GM18511 (cell line): ENCODE measurements at regions not wholly inside any gene's neighbourhood (a gene's known extent, or its start where the extent isn't known, plus 50 kb on each side); places are given as distances from the start of the nearest gene placed in this dataset.

Experiments used
- ATAC-seq: cut with Tn5 transposase; IDR thresholded peaks from one replicate; pipeline ENCODE4 v1.9.1; 2021; ENCODE audit warnings: mild to moderate bottlenecking, moderate library complexity; ENCODE audit not compliant: unreplicated experiment

DNA sequence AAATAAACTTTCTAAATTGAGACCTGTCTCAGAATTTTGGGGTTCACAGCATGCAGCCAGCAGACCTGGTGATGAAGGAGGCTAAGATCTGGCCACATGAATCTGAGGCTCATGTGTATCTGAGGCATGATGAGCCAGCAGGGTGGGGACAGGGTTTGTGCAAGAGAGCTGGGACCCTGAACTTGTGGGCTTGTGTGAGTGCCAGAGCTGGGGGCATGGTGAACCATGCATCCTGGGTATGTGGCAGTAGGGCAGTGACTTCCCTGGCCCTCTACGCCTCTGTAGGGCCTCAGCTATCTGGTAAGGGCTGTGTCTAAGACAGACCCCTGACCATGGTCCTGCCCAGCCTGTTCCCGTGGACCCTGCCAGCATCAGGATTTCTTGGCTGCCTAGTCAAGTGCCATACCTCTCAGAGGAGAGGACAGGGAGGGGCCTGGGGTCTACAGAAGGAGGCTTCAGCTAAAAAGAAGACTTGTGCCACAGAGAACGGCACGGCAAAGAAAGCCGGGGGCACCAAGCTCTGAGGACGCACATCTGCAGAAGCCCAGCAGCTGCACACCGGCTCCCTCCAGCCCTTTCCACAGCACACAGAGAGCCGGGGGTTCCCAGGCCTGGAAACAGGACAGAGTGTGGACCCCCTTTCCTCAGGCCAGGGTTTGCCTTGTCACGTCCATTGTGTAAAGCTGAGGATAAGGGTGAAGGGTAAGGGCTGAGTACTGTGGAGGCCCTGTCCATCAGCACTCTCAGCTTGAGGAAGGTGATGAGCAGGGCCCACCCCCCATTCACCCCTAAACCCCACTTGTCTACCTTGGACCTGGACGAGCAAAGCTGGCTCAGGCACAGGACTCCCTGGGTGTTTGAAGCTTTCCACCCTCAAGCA, 130.1 kb downstream of the MRPL36 start:
- no peak for ATAC-seq

DNA sequence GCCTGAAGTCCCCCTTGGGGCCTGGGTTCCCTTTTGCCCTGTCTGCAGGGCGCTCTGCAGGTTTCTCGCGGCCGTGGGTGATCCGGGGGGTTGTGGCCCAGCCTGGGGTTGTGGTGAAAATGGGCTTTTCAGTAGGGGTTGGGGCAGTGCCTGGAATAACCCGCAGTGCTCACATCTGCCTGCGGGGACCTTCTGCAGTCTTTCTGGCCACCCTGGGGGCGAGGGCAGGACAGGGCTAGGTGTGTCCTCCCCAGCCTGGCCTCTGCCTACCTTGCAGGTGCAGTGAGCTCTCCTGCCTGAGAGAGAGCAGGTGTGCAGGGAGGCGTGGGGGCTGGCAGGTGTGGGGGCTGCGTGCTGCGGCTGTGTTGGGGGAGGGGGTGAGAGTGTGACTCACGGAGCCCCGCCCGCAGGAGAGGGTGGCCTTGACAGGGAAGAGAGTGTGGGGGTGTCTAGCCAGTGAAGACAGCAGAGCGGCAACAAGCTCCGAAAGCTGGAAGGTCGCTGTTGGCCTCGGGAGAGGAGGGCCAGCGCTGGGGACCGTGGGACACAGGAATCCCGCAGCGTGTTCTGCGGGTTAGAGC, 131.4 kb downstream of the MRPL36 start:
- no peak for ATAC-seq

DNA sequence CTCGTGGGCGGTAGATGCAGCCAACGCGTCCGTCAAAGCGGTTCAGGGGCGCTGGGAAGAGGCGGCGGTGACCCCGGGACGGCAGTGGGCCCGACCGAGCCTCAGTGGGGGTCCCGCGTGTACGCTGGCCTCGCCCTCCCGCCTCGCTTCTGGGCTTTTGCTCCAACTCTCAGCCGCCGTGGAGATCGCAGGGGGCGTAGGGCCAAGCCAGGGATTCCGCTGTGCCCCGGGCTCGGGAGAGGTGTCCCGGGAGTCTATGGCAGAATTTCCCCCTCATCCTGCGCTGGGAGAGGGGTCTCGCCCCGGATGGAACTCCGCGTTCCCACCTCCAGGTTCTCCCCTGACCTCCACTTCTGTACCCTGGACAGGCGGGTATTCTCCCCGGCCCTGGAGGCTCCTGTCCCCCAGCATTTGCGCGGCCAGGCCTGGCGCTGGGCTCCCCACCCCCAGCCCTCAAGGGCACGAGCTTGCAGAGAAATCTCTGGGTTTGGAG, 131.9 kb downstream of the MRPL36 start:
- ATAC-seq = no peak

DNA sequence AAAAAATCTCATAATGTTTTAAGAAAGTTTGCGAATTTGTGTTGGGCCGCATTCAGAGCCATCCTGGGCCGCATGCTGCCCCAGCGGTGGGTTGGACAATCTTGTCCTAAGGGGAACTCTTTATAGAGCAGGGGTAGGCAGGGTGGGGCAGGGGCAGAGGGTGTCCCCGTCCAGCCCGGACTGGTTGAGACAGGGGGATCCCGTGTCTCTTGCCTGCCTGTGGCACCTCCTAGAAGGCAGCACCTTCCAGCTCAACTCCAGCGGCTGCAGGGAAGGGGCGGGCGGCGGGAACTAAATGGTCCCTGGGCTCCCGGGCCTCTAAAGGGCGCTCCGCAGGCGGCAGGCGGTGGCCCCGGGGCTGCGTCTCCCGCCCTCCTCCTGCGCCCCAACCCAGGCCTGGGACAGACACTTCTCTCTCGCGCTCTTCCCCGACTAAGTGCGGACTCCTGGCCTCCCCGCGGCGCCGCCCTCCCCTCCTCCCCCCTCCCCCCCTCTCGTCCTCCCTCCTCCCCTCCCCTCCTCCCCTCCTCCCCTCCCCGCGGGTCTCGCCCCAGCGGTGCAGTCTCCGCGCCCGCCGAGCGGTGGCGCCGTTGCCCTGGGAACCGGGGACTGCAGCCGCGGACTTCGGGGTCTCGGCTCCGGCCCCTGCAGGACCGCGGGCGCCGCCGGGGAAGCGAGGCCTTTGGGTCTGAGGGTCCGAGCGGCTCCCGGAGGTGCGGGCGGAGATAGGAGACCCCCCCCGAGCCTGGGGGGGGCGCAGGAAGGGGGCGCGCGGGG, 132.6 kb downstream of the MRPL36 start:
- no peak for ATAC-seq

DNA sequence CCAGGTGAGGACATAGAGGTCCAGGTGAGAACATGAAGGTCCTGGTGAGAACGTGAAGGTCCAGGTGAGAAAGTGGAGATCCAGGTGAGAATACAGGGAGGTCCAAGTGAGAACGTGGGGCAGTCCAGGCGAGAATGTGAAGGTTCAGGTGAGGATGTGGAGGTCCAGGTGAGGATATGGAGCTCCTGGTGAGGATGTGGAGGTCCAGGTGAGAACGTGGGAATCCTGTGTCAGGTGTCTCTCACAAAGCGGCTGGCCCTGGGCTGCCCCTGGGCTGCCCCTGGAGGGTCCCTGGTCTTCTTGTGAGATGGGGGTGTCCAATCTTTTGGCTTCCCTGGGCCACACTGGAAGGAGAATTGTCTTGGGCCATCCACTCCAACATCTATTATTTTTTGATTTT, 133.4 kb downstream of the MRPL36 start:
- ATAC-seq = no peak

DNA sequence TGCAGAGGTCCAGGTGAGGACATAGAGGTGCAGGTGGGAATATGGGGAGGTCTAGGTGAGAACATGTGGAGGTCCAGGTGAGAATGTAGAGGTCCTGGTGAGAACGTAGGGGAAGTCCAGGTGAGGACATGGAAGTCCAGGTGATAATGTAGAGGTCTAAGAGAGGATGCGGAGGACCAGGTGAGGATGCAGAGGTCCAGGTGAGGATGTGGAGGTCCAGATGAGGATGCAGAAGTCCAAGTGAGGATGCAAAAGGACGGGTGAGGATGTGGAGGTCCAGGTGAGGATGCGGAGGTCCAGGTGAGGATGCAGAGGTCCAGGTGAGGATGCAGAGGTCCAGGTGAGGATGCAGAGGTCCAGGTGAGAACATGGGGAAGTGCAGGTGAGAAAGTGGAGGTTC, 133.8 kb downstream of the MRPL36 start:
- ATAC-seq = no peak

DNA sequence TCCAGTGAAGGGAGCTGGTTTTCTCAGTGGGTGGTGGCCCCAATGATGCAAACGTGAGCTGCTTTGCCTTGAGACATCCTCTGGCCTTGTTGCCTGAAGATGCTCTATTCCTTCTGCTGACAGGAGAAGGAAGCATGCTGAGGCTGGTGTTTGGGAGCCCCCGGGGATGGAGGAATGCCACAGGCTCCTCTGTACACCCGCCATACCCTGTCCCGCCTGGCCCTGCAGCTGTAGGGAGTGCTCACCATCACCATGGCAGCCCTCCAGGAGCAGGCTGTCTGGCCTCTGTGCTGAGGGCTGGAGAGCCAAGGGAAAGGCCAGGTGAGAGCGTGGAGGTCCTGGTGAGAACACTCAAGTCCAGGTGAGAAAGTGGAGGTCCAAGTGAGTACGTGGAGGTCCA, 134.4 kb downstream of the MRPL36 start:
- ATAC-seq = no peak

DNA sequence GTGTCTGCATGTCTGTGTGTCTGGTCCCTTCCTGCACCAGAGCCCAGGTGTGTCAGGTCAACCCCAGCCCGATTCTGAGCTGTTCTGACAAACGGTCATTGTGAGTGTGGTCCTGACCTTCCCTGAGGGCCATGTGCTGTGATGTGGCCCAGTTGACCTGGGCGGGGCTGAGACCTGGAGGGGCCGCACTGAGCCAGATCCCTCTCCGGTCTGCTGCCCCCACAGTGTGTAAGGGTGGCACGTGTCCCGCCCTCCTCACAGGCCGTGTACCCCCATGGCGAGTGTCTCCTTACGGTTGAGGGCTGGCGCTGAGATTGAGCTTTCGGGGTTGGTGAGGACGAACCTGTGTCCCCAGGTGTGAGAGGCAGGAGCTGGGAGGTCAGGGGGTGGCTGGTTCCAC, 136.5 kb downstream of the MRPL36 start:
- ATAC-seq = no peak

DNA sequence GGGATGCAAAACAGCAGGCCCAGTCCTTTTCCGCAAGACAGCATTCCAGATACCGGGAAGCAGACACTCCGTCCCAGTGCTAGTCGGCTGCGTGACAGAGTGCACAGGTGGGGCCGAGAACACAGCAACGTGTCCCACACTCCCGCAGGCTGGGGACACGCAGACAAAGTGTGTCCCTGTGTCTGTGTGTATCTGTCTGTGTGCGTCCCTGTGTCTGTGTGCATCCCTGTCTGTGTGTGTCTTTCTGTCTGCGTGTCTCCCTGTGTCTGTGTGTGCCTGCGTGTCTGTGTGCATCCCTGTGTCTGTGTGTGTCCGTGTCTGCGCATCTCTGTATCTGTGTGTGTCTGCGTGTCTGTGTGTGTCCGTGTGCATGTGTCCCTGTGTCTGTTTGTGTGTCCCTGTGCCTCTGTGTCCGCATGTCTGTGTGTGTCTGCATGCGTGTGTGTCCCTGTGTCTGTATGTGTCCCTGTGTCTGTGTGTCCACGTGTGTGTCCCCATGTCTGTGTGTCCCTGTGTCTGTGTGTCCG, 137.0 kb downstream of the MRPL36 start:
- ATAC-seq = no peak

DNA sequence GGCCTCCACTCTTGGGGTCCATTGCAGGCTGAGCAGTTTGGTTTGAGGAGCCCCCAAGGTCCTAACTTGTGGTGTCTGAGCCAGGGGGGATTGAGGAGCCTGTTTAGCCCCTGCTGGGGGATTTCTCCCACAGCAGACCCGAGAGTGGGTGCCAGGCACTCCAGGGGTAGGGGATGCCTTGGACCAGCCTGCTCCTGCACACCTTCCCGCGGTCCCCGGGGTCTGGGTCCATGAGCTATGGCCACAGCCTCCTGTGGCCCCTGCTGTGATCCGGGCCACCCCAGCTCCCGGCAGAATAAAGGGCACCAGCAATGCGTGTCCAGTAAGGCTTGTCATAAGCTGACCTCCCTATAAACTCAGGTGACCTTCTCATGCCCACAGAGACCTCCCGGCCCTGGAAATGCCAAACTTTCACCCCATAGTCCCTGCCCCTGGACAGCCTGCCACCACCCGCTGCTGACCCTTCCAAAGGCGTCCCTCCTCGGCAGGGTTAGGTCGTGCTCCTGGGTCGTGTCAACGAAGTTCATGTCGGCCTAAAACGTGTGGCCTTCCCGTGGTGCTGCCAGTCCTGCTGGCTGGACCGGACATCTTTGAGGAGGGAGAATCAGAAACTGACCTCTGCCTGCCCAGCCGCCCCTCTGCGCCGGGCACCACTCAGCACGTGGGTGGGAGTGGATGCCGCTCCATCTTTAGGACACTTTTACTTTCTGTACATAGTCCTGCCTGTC, 137.6 kb downstream of the MRPL36 start:
- ATAC-seq = no peak

DNA sequence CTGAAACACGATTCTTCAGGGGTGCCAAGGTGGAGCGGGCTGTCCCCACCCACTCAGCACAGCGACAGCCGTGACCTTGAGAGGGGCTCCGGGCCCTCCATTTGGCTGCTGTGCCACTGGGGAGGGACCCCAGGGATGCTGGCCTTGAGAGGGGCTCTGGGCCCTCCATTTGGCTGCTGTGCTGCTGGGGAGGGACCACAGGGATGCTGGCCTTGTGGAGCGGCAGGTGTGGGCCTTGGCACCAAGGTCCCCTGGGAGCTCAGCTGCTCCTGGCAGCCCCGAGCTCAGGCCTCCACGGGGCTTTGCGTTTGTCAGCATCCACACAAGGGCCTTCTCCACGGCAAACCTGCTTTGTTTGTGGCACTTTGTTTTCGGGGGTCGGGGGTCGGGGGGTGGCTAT, 137.6 kb upstream of the LPCAT1 start:
- no peak for ATAC-seq

DNA sequence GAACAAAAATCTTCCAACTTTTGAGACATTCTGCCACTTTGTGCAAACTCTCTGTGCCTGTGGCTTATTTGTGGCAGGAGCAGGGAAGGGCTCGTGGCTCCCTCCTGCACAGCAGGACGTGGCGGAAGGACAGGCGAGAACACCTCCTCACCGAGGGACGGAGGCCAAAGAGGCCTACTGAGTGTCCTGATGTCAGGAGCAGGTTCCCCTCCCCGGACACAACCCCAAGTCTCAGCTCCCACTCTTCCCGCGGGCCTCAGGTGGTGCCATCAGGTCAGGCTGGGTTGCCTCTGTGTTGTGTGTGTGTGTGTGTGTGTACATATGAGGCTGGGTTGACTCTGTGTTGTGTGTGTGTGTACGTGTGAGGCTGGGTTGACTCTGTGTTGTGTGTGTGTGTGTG, 136.8 kb upstream of the LPCAT1 start:
- no peak for ATAC-seq

DNA sequence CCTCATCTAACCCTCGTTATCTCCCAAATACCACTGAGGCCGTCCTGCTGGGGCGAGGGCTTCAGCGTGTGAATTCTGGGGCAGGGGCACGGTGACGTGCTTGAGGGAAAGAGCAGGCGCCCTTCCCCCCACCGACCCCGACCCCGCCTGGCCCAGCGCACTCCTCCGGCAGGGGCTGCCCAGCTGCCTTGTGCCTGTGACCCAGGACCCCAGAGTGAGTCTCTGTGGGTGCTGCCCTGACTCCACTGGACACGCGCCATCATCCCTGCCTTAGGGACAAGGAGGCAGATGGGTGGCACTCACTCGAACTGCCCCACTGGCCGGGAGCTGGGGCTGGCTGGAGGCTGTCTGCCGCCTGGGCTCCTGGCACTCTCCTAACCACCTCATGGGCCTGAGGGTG, 136.2 kb upstream of the LPCAT1 start:
- ATAC-seq = no peak

DNA sequence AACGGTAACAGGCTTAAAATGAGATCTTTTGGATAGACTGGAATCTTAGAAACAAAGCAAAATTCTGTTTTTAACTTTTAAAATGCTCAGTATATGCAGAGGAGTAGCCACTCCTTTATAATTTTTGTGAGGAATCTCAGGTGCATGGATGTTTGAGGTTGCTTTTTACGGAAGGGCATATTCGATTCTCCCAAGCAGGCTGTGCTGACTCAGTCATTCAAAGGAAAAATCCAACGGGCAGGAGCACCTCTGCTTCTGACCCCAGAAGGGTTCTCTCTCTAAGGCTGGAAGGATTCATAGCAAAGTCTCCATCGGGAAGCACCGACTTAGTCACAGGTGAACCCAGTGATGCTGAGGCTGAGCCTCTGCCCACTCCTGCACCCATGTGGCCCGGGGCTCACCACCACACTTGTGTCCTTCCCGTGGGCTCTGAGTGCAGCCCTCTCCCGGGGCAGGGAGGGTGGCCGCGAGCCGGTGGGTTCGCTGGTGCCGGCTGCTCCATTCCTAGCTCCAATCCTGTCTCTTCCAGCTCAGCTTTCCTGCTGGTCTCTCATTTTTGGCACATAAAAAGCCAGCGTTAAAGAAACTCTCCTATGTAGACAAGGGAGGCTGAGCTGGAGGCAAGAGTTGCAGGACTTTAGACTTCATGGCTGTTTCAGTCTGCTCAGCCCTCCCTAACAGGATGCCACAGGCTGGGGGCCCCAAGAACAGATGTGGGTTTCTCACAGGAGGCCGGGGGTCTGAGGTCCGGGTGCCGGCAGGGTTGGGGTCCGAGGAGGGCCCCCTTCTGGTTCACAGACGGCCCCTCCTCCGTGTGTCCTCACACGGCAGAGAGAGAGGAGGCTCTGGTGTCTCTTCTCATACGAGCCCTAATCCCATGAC, 135.6 kb upstream of the LPCAT1 start:
- no peak for ATAC-seq

DNA sequence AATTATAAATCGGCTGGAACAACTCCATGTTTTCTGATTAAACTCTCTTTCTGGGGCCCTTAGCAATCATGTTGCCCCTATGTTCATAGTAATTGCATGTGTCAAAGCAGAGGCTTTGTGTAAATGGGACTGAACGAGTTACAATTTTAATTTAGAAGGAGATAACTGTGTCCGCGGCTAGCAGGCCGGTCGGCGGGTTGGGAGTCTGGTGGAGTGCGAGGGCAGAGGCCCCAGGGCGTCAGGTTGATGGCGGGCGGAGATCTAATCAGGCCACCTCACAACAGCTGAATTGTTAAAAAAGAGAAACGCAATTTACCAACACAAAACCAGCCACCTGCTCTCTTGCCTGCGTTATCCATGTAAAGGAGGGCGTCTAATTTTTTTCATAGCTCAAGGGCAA, 134.9 kb upstream of the LPCAT1 start:
- no peak for ATAC-seq

DNA sequence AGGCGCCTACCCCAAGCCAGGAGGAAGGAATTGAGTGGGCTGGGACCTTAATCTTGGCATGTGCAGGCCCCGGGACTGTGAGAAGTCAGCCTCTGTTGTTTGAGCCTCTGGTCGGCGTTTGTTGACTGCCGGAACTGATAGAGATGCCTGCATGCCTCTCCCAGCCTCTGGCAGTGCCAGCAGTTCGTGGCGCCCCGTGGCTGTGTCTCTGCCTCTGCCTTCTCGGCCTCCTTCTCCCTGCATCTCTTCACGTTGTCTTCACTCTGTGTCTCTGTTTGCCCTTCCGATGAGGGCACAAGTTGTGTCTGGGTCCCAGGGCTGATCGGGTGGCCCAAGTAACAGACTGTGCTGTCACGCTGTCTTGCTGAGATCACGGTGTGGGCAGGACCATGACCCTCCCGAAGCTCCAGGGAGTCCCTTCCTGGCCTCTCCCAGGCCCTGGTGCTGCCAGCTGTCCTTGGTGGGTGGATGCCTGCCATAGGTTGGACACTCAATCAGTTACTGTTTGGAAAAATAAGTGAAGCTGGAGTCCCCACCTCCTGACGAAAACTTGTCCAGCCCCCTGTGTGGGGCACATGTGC, 133.5 kb upstream of the LPCAT1 start:
- ATAC-seq = no peak

DNA sequence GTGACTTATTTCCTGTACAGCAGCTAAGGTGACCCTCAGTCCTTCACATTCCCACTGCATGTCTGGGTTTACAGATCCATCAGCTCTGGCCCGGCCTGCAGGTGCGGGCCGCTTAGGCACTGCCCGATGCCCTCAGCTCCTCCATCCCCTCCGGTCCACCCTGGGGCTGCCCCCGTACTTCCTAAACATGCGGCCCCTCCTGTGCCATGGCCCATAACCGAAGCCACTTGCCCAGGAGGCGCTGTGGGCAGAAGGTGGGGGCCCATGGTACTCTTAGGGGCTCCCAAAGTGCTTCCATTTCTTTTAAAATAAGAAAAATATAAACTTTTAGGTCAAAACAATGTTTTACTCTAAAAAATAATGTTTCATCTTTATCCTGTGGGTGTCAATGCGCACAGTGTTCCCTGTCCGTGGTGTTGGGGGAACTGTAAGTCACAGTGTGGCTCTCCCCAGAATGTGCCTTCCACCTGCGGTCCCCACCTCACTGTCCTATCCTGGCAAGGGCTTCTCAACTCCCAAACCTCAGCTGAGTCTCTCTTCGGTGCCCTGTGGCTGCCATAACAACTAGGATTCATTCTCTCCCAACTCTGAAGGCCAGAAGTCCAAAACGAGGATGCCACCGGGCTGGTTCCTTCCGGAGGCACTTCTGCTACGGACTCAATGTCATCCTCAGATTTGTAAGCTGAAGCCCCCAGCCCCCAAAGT, 132.7 kb upstream of the LPCAT1 start:
- ATAC-seq = no peak

DNA sequence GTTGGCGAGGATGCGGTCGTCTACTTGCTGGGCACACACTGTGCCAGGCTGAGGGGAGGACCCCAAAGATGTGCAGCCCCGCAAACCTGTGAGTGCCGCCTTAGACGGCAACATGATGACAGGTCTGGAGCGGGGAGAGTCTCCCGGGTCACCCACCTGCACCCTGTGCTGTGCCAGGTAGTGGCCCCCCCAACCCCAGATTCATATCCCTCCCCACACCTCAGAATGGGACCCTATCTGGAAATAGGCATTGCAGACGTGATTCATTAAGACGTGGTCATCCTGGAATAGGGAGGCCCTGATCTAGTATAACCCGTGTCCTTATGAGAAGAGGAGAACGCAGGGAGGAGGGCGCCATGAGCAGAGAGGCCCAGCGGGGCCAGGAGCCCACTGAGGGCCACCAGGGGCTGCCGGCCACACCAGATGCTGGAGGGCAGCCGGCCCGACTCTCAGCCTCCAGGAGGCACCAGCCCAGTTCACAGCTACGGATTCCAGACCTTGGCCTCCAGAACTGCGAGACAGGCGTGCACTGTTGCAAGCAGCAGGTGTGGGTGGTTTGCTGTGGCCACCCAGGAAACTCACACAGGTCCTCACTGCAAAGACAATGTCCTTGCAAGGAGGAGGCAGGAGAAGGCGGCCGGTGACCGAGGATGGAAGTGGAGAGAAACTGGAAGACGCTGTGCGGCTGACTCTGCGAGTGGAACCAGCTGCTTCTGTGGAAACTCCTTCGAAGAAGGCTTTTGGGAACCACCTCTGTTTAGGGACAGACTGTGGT, 131.9 kb upstream of the LPCAT1 start:
- ATAC-seq = no peak
